ENCODE measurements at regions not wholly inside any gene's neighbourhood (a gene's known extent, or its start where the extent isn't known, plus 50 kb on each side); places are given as distances from the start of the nearest gene placed in this dataset.

DNA sequence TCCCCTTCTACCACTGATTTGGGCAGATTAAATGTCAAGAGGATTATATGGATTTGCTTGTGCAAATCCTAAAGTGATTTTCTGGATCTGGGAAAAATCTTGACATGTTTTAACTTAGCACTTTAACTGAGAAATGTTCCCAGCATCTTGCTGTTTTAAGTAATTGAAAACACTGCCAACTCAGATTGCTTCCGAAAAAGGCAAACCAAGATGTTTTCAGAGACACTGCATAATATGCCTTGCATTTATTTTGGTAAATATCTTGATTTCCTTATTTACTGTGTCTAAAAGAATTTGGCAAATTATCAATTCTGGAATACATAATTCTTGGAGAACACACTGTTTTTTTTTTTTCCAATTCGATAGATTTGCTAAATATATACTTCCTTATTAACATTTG, 385.0 kb upstream of the FAM98A start:
- TF ChIP-seq EZH2 (IDR thresholded peaks at IDR 0.05; ENCODE audit: low read length, unreplicated experiment) (no peak), CTCF (conservative IDR thresholded peaks at IDR 0.05; ENCODE audit: low read depth, low read length) (no peak), EZH2phosphoT487 (IDR thresholded peaks at IDR 0.05; ENCODE audit: borderline replicate concordance, low read length) (no peak)
